Chondrocyte (in vitro differentiated cells): ENCODE measurements at regions not wholly inside any gene's neighbourhood (a gene's known extent, or its start where the extent isn't known, plus 50 kb on each side); places are given as distances from the start of the nearest gene placed in this dataset.
"Not testable (repeated sequence)": the region's sequence is repeated elsewhere in the genome, so short reads cannot be mapped to it uniquely, and the experiment has no call there.

Experiments used
- DNase-seq: peaks from one replicate; pipeline ENCODE4 v3.0.0; 2021; ENCODE audit warnings: mixed read lengths, low spot score
- H3K27ac Mint-ChIP-seq: one replicate; pipeline ENCODE4 v1.8.0; 2021; ENCODE audit warnings: mild to moderate bottlenecking, moderate library complexity, mixed read lengths; ENCODE audit not compliant: unreplicated experiment
- H3K27me3 Mint-ChIP-seq: 2 replicates; pipeline ENCODE4 v1.8.0; 2021; ENCODE audit warnings: low read depth, mixed read lengths
- H3K36me3 Mint-ChIP-seq: 2 replicates; pipeline ENCODE4 v1.8.0; 2021; ENCODE audit warnings: low read depth, mixed read lengths
- H3K4me1 Mint-ChIP-seq: 2 replicates; pipeline ENCODE4 v1.8.0; 2021; ENCODE audit warnings: low read depth, mild to moderate bottlenecking, mixed read lengths
- H3K4me3 Mint-ChIP-seq: one replicate; pipeline ENCODE4 v1.8.0; 2021; ENCODE audit warnings: mild to moderate bottlenecking, moderate library complexity, mixed read lengths; ENCODE audit not compliant: unreplicated experiment
- H3K9me3 Mint-ChIP-seq: 2 replicates; pipeline ENCODE4 v1.8.0; 2021; ENCODE audit warnings: low read depth, mixed read lengths

- not testable (repeated sequence) for DNase-seq, H3K4me1 Mint-ChIP-seq, H3K36me3 Mint-ChIP-seq, H3K27ac Mint-ChIP-seq, H3K9me3 Mint-ChIP-seq, H3K27me3 Mint-ChIP-seq, H3K4me3 Mint-ChIP-seq
Observed at GRCh38 chrX:89539150-89539549, 382.6 kb upstream of the TGIF2LX start.

- H3K4me1 Mint-ChIP-seq, H3K27me3 Mint-ChIP-seq, H3K36me3 Mint-ChIP-seq, DNase-seq, H3K4me3 Mint-ChIP-seq, H3K27ac Mint-ChIP-seq, H3K9me3 Mint-ChIP-seq: not testable (repeated sequence)
Observed at GRCh38 chrX:89557146-89557545, 364.6 kb upstream of the TGIF2LX start.

- not testable (repeated sequence) for H3K36me3 Mint-ChIP-seq, DNase-seq, H3K4me3 Mint-ChIP-seq, H3K27ac Mint-ChIP-seq, H3K27me3 Mint-ChIP-seq, H3K9me3 Mint-ChIP-seq, H3K4me1 Mint-ChIP-seq
Observed at GRCh38 chrX:89562079-89562478, 359.6 kb upstream of the TGIF2LX start.

GRCh38 chrX:89563107-89563506 is 358.6 kb upstream of the TGIF2LX start:
- H3K27ac Mint-ChIP-seq, H3K4me3 Mint-ChIP-seq, H3K4me1 Mint-ChIP-seq, DNase-seq, H3K9me3 Mint-ChIP-seq, H3K36me3 Mint-ChIP-seq, H3K27me3 Mint-ChIP-seq: not testable (repeated sequence)

- H3K27me3 Mint-ChIP-seq, H3K27ac Mint-ChIP-seq, H3K9me3 Mint-ChIP-seq, H3K36me3 Mint-ChIP-seq, H3K4me1 Mint-ChIP-seq, H3K4me3 Mint-ChIP-seq, DNase-seq: not testable (repeated sequence)
Observed at GRCh38 chrX:89567787-89568186, 353.9 kb upstream of the TGIF2LX start.

- not testable (repeated sequence) for H3K4me1 Mint-ChIP-seq, H3K9me3 Mint-ChIP-seq, H3K27ac Mint-ChIP-seq, DNase-seq, H3K4me3 Mint-ChIP-seq, H3K27me3 Mint-ChIP-seq, H3K36me3 Mint-ChIP-seq
Observed at GRCh38 chrX:89581868-89582267, 339.8 kb upstream of the TGIF2LX start.

GRCh38 chrX:89631858-89632257 is 289.9 kb upstream of the TGIF2LX start:
- H3K27ac Mint-ChIP-seq, H3K4me3 Mint-ChIP-seq, H3K9me3 Mint-ChIP-seq, H3K27me3 Mint-ChIP-seq, DNase-seq, H3K36me3 Mint-ChIP-seq, H3K4me1 Mint-ChIP-seq: not testable (repeated sequence)

GRCh38 chrX:89635887-89636286 is 285.8 kb upstream of the TGIF2LX start:
- H3K27me3 Mint-ChIP-seq, H3K9me3 Mint-ChIP-seq, DNase-seq, H3K36me3 Mint-ChIP-seq, H3K27ac Mint-ChIP-seq, H3K4me3 Mint-ChIP-seq, H3K4me1 Mint-ChIP-seq: not testable (repeated sequence)

GRCh38 chrX:89658662-89659061 is 263.0 kb upstream of the TGIF2LX start:
- not testable (repeated sequence) for H3K9me3 Mint-ChIP-seq, H3K27ac Mint-ChIP-seq, DNase-seq, H3K4me3 Mint-ChIP-seq, H3K36me3 Mint-ChIP-seq, H3K27me3 Mint-ChIP-seq, H3K4me1 Mint-ChIP-seq

GRCh38 chrX:89706481-89706880 is 215.2 kb upstream of the TGIF2LX start:
- not testable (repeated sequence) for H3K36me3 Mint-ChIP-seq, DNase-seq, H3K4me3 Mint-ChIP-seq, H3K27me3 Mint-ChIP-seq, H3K4me1 Mint-ChIP-seq, H3K27ac Mint-ChIP-seq, H3K9me3 Mint-ChIP-seq

- not testable (repeated sequence) for DNase-seq, H3K4me1 Mint-ChIP-seq, H3K9me3 Mint-ChIP-seq, H3K27me3 Mint-ChIP-seq, H3K27ac Mint-ChIP-seq, H3K36me3 Mint-ChIP-seq, H3K4me3 Mint-ChIP-seq
Observed at GRCh38 chrX:89707363-89707927, 214.3 kb upstream of the TGIF2LX start.

GRCh38 chrX:89734367-89734766 is 187.3 kb upstream of the TGIF2LX start:
- not testable (repeated sequence) for DNase-seq, H3K27me3 Mint-ChIP-seq, H3K36me3 Mint-ChIP-seq, H3K27ac Mint-ChIP-seq, H3K4me1 Mint-ChIP-seq, H3K4me3 Mint-ChIP-seq
- peaks cover 14% of the 10 kb centered on the region for H3K9me3 Mint-ChIP-seq

GRCh38 chrX:89756466-89756865 is 165.2 kb upstream of the TGIF2LX start:
- H3K9me3 Mint-ChIP-seq, H3K36me3 Mint-ChIP-seq, H3K27ac Mint-ChIP-seq, H3K4me3 Mint-ChIP-seq, DNase-seq, H3K4me1 Mint-ChIP-seq, H3K27me3 Mint-ChIP-seq: not testable (repeated sequence)
